H9 (cell line): ENCODE measurements at regions not wholly inside any gene's neighbourhood (a gene's known extent, or its start where the extent isn't known, plus 50 kb on each side); places are given as distances from the start of the nearest gene placed in this dataset.

Source experiments
- DNase-seq: peaks from one replicate; pipeline ENCODE4 v3.0.0-alpha.2; 2017
- H2AFZ ChIP-seq: one replicate; pipeline ENCODE4 v1.6.1; 2013; ENCODE audit warnings: mild to moderate bottlenecking, low read length, control low read depth, moderate library complexity
- H2AK5ac ChIP-seq: 2 replicates; pipeline ENCODE4 v1.6.1; 2013; ENCODE audit warnings: low read length, control low read depth, mixed read lengths; ENCODE audit not compliant: insufficient read length
- H2BK120ac ChIP-seq: one replicate; pipeline ENCODE4 v1.6.1; 2013; ENCODE audit warnings: low read depth, mild to moderate bottlenecking, low read length, control low read depth, inconsistent platforms; ENCODE audit not compliant: poor library complexity, severe bottlenecking
- H2BK12ac ChIP-seq: 2 replicates; pipeline ENCODE4 v1.6.1; 2013; ENCODE audit warnings: low read length, control low read depth, mixed read lengths, low read depth; ENCODE audit not compliant: insufficient read length
- H2BK15ac ChIP-seq: 2 replicates; pipeline ENCODE4 v1.6.1; 2013; ENCODE audit warnings: low read depth, low read length, control low read depth
- H2BK20ac ChIP-seq: one replicate; pipeline ENCODE4 v1.6.1; 2013; ENCODE audit warnings: low read depth, mild to moderate bottlenecking, low read length, control low read depth, inconsistent platforms; ENCODE audit not compliant: poor library complexity, severe bottlenecking
- H2BK5ac ChIP-seq: 2 replicates; pipeline ENCODE4 v1.6.1; 2013; ENCODE audit warnings: low read length, control low read depth, mixed read lengths; ENCODE audit not compliant: insufficient read length
- H3K14ac ChIP-seq: 2 replicates; pipeline ENCODE4 v1.6.1; 2013; ENCODE audit warnings: low read length, control low read depth; ENCODE audit not compliant: insufficient read depth
- H3K18ac ChIP-seq: 2 replicates; pipeline ENCODE4 v1.6.1; 2013; ENCODE audit warnings: low read depth, mild to moderate bottlenecking, mixed read lengths, low read length, control low read depth; ENCODE audit not compliant: insufficient read length
- H3K23ac ChIP-seq: 2 replicates; pipeline ENCODE4 v1.6.1; 2013; ENCODE audit warnings: low read length, control low read depth, mixed read lengths, low read depth; ENCODE audit not compliant: insufficient read length
- H3K23me2 ChIP-seq: 2 replicates; pipeline ENCODE4 v1.6.1; 2013; ENCODE audit warnings: low read depth, mild to moderate bottlenecking, mixed read lengths, low read length, control low read depth; ENCODE audit not compliant: insufficient read length, poor library complexity, severe bottlenecking
- H3K27ac ChIP-seq: 2 replicates; pipeline ENCODE4 v1.5.1; 2013; ENCODE audit warnings: low read length, control low read depth, mixed read lengths, low read depth; ENCODE audit not compliant: insufficient read length
- H3K27me3 ChIP-seq: 2 replicates; pipeline ENCODE4 v1.6.1; 2013; ENCODE audit warnings: low read length, control low read depth, inconsistent platforms; ENCODE audit not compliant: insufficient read depth
- H3K4ac ChIP-seq: 2 replicates; pipeline ENCODE4 v1.6.1; 2013; ENCODE audit warnings: low read depth, mild to moderate bottlenecking, control low read depth, inconsistent platforms, low read length, moderate library complexity
- H3K4me1 ChIP-seq: 2 replicates; pipeline ENCODE4 v1.6.1; 2013; ENCODE audit warnings: low read length, control low read depth, inconsistent platforms; ENCODE audit not compliant: insufficient read depth
- H3K4me2 ChIP-seq: 2 replicates; pipeline ENCODE4 v1.6.1; 2013; ENCODE audit warnings: low read length, control low read depth, mixed read lengths; ENCODE audit not compliant: insufficient read length, insufficient read depth
- H3K56ac ChIP-seq: 2 replicates; pipeline ENCODE4 v1.6.1; 2013; ENCODE audit warnings: low read depth, mild to moderate bottlenecking, mixed read lengths, low read length, control low read depth; ENCODE audit not compliant: insufficient read length
- H3K79me1 ChIP-seq: 2 replicates; pipeline ENCODE4 v1.6.1; 2013; ENCODE audit warnings: low read depth, mild to moderate bottlenecking, moderate library complexity, low read length, control low read depth, inconsistent platforms; ENCODE audit not compliant: insufficient read depth, poor library complexity, severe bottlenecking
- H3K79me2 ChIP-seq: 2 replicates; pipeline ENCODE4 v1.6.1; 2013; ENCODE audit warnings: low read length, control low read depth, inconsistent platforms; ENCODE audit not compliant: insufficient read depth
- H3K9ac ChIP-seq: 2 replicates; pipeline ENCODE4 v1.6.1; 2013; ENCODE audit warnings: low read length, control low read depth, mixed read lengths; ENCODE audit not compliant: insufficient read length; ENCODE audit errors: extremely low read depth
- H3K9me3 ChIP-seq: one replicate; pipeline ENCODE4 v1.6.1; 2013; ENCODE audit warnings: low read depth, low read length, inconsistent platforms; ENCODE audit not compliant: control insufficient read depth
- H3T11ph ChIP-seq: one replicate; pipeline ENCODE4 v1.6.1; 2013; ENCODE audit warnings: mild to moderate bottlenecking, low read length, control low read depth, inconsistent platforms
- H4K20me1 ChIP-seq: one replicate; pipeline ENCODE4 v1.6.1; 2013; ENCODE audit not compliant: control insufficient read depth, insufficient read length, insufficient read depth
- H4K5ac ChIP-seq: 2 replicates; pipeline ENCODE4 v1.6.1; 2013; ENCODE audit warnings: low read depth, mild to moderate bottlenecking, mixed read lengths, low read length, control low read depth; ENCODE audit not compliant: insufficient read length
- H4K8ac ChIP-seq: replicated peaks from 2 replicates; pipeline ENCODE4 v1.6.1; 2013; ENCODE audit warnings: low read length, control low read depth, mixed read lengths, low read depth; ENCODE audit not compliant: insufficient read length
- H4K91ac ChIP-seq: 2 replicates; pipeline ENCODE4 v1.6.1; 2013; ENCODE audit warnings: low read depth, mild to moderate bottlenecking, moderate library complexity, mixed read lengths, low read length, control low read depth; ENCODE audit not compliant: insufficient read length
- H3K27ac Mint-ChIP-seq, 3 experiments: 2 replicates in 2 of 3; 3 replicates in 1 of 3; pipeline ENCODE4 v1.8.0; 2020 to 2021; ENCODE audit warnings: mixed read lengths in 3 of 3, mild to moderate bottlenecking in 1 of 3, moderate library complexity in 1 of 3
- H3K27me3 Mint-ChIP-seq: 2 replicates; pipeline ENCODE4 v1.8.0; 2021; ENCODE audit warnings: low read depth, mild to moderate bottlenecking, moderate library complexity, mixed read lengths
- H3K36me3 Mint-ChIP-seq, 3 experiments: 2 replicates in 2 of 3; 3 replicates in 1 of 3; pipeline ENCODE4 v1.8.0; 2020 to 2021; ENCODE audit warnings: low read depth in 3 of 3, mixed read lengths in 3 of 3; ENCODE audit not compliant: insufficient read depth in 1 of 3
- H3K4me1 Mint-ChIP-seq, 2 experiments: 2 replicates each; pipeline ENCODE4 v1.8.0; 2020; ENCODE audit warnings: mixed read lengths in 2 of 2
- H3K4me3 Mint-ChIP-seq, 2 experiments: 2 replicates in 1 of 2; 3 replicates in 1 of 2; pipeline ENCODE4 v1.8.0; 2020 to 2021; ENCODE audit warnings: mild to moderate bottlenecking in 2 of 2, mixed read lengths in 2 of 2, moderate library complexity in 1 of 2
- H3K9me3 Mint-ChIP-seq, 2 experiments: 2 replicates in 1 of 2; 3 replicates in 1 of 2; pipeline ENCODE4 v1.8.0; 2020; ENCODE audit warnings: mild to moderate bottlenecking in 2 of 2, mixed read lengths in 2 of 2, moderate library complexity in 1 of 2
- WGBS: extraction: QIAGEN DNeasy Blood & Tissue Kit; methylation state at CpG from one replicate; pipeline ENCODE4 v1.1.7; 2013; ENCODE audit warnings: missing lambda C conversion rate, low lambda C conversion rate, mixed read lengths; ENCODE audit not compliant: insufficient read length; ENCODE audit errors: extremely low coverage; 5-methylcytosine and 5-hydroxymethylcytosine counted together
- TF ChIP-seq, protein P1 (sequence below): fragments of 200-600 bp; sonication (generic); conservative IDR thresholded peaks from 3 replicates; pipeline ENCODE4 v1.8.0; 2021; ENCODE audit warnings: antibody characterized with exemption, mild to moderate bottlenecking

- peaks cover 1% of the 10 kb centered on the region; the same call in 1 of the 2 replicates for H3K4me1 ChIP-seq
- no peak overlapping the region for H3K56ac ChIP-seq
- Mint-ChIP-seq H3K27me3 (no peaks in the 10 kb centered on the region; the same call in 1 of the 2 replicates), H3K9me3 (peaks cover 7 to 9% of the 10 kb centered on the region in 2 experiments; a peak in 4 of 5 replicates), H3K36me3 (peaks cover 0 to 9% (median 5%) of the 10 kb centered on the region in 3 experiments; a peak in 4 of 7 replicates), H3K4me3 (no peak overlapping the region), H3K27ac (no peak overlapping the region), H3K4me1 (peaks cover 14 to 17% of the 10 kb centered on the region in 2 experiments)
- H3K27ac ChIP-seq: no peak overlapping the region
- H4K5ac ChIP-seq: no peak overlapping the region
- no peak overlapping the region for H3K4me2 ChIP-seq
- H2AK5ac ChIP-seq: no peak overlapping the region
- H3K79me2 ChIP-seq: no peaks in the 10 kb centered on the region
- H3K9me3 ChIP-seq: peaks cover 6% of the 10 kb centered on the region
- no peak overlapping the region for H4K91ac ChIP-seq
- H3K23ac ChIP-seq: no peak overlapping the region
- H3K27me3 ChIP-seq: no peaks in the 10 kb centered on the region
- no peak overlapping the region for H4K8ac ChIP-seq
- no peak overlapping the region for H2BK12ac ChIP-seq
- TF ChIP-seq, protein P1, sequence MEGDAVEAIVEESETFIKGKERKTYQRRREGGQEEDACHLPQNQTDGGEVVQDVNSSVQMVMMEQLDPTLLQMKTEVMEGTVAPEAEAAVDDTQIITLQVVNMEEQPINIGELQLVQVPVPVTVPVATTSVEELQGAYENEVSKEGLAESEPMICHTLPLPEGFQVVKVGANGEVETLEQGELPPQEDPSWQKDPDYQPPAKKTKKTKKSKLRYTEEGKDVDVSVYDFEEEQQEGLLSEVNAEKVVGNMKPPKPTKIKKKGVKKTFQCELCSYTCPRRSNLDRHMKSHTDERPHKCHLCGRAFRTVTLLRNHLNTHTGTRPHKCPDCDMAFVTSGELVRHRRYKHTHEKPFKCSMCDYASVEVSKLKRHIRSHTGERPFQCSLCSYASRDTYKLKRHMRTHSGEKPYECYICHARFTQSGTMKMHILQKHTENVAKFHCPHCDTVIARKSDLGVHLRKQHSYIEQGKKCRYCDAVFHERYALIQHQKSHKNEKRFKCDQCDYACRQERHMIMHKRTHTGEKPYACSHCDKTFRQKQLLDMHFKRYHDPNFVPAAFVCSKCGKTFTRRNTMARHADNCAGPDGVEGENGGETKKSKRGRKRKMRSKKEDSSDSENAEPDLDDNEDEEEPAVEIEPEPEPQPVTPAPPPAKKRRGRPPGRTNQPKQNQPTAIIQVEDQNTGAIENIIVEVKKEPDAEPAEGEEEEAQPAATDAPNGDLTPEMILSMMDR: no peak
- H2AFZ ChIP-seq: no peak overlapping the region
- H3K4ac ChIP-seq: no peak overlapping the region
- H2BK120ac ChIP-seq: no peak overlapping the region
- H2BK20ac ChIP-seq: no peak overlapping the region
- H3K9ac ChIP-seq: no peak overlapping the region
- peak; percentile 53 for DNase-seq
- no peaks in the 10 kb centered on the region for H4K20me1 ChIP-seq
- H3T11ph ChIP-seq: no peak overlapping the region
- no peaks in the 10 kb centered on the region for H3K23me2 ChIP-seq
- H3K79me1 ChIP-seq: no peaks in the 10 kb centered on the region
- no peak overlapping the region for H2BK15ac ChIP-seq
- no peak overlapping the region for H3K18ac ChIP-seq
- H2BK5ac ChIP-seq: no peak overlapping the region
- no peak overlapping the region for H3K14ac ChIP-seq
- WGBS: no CpG with 5 or more reads among the region's 4 CpGs
Measured at GRCh38 chr16:9437115-9437514, 345.7 kb downstream of the HAPSTR1 start.
